IMR-90 (cell line): ENCODE measurements at regions not wholly inside any gene's neighbourhood (a gene's known extent, or its start where the extent isn't known, plus 50 kb on each side); places are given as distances from the start of the nearest gene placed in this dataset.

Experiments used
- ATAC-seq: fragments of 200-7000 bp; cut with Tn5 transposase; 2 replicates; pipeline ENCODE4 v1.9.1; 2020; ENCODE audit warnings: low read depth, mild to moderate bottlenecking, moderate library complexity
- BruUV-seq: library from RNA; stranded (reverse); fragments of 400-500 nt; replicated peaks from 2 replicates; lab custom pipeline; 2021; lab: Mats Ljungman, UMichigan
- CTCF ChIA-PET: fragments of 300-600 bp; formaldehyde crosslinking; extraction: SDS; loops from one replicate; lab custom pipeline; 2021; ENCODE audit warnings: antibody characterized with exemption; lab: Yijun Ruan, JAX
- POLR2A ChIA-PET: fragments of 300-600 bp; sonication (Branson Sonifier 250); formaldehyde crosslinking; loops from one replicate; lab custom pipeline; 2022; ENCODE audit warnings: antibody characterized with exemption; ENCODE audit not compliant: unreplicated experiment; lab: Charles Lee
- DNase-seq: peaks from one replicate; pipeline ENCODE4 v3.0.0; 2013
- H2AFZ ChIP-seq: replicated peaks from 2 replicates; pipeline ENCODE3; 2013; ENCODE audit warnings: low read length, mild to moderate bottlenecking; ENCODE audit not compliant: poor library complexity
- H2AK5ac ChIP-seq: 2 replicates; pipeline ENCODE4 v1.6.1; 2013; ENCODE audit warnings: low read depth, low read length, inconsistent platforms
- H2AK9ac ChIP-seq: replicated peaks from 2 replicates; pipeline ENCODE3; 2013; ENCODE audit warnings: mild to moderate bottlenecking, low read depth, low read length, moderate library complexity; ENCODE audit not compliant: poor library complexity
- H2BK120ac ChIP-seq: 2 replicates; pipeline ENCODE4 v1.6.1; 2013; ENCODE audit warnings: low read depth, low read length, inconsistent platforms
- H2BK15ac ChIP-seq: 3 replicates; pipeline ENCODE4 v1.6.1; 2013; ENCODE audit warnings: low read depth, low read length, inconsistent platforms
- H2BK20ac ChIP-seq: 2 replicates; pipeline ENCODE4 v1.6.1; 2013; ENCODE audit warnings: low read depth, mild to moderate bottlenecking, inconsistent platforms, low read length, moderate library complexity
- H2BK5ac ChIP-seq: 2 replicates; pipeline ENCODE4 v1.6.1; 2013; ENCODE audit warnings: mild to moderate bottlenecking, low read depth, low read length, inconsistent platforms; ENCODE audit not compliant: poor library complexity, severe bottlenecking
- H3K14ac ChIP-seq: replicated peaks from 2 replicates; pipeline ENCODE4 v1.6.1; 2013; ENCODE audit warnings: low read depth, low read length, inconsistent platforms
- H3K18ac ChIP-seq: 2 replicates; pipeline ENCODE4 v1.6.1; 2013; ENCODE audit warnings: low read depth, low read length, control low read depth
- H3K23ac ChIP-seq: 2 replicates; pipeline ENCODE4 v1.6.1; 2013; ENCODE audit warnings: low read depth, low read length, inconsistent platforms
- H3K27ac ChIP-seq: 2 replicates; pipeline ENCODE4 v1.5.1; 2013; ENCODE audit warnings: mild to moderate bottlenecking, control low read depth, low read length; ENCODE audit not compliant: insufficient read depth
- H3K27me3 ChIP-seq: 2 replicates; pipeline ENCODE4 v1.6.1; 2013; ENCODE audit warnings: low read length; ENCODE audit not compliant: control insufficient read depth, insufficient read depth
- H3K36me3 ChIP-seq: 2 replicates; pipeline ENCODE4 v1.6.1; 2013; ENCODE audit warnings: low read length, mixed read lengths; ENCODE audit not compliant: control insufficient read depth, insufficient read depth
- H3K4ac ChIP-seq: 2 replicates; pipeline ENCODE4 v1.6.1; 2013; ENCODE audit warnings: low read depth, low read length, inconsistent platforms
- H3K4me1 ChIP-seq: 2 replicates; pipeline ENCODE4 v1.6.1; 2013; ENCODE audit warnings: low read length, mixed read lengths; ENCODE audit not compliant: control insufficient read depth, insufficient read depth
- H3K4me2 ChIP-seq: 2 replicates; pipeline ENCODE4 v1.6.1; 2013; ENCODE audit warnings: low read depth, mild to moderate bottlenecking, control low read depth, low read length, moderate library complexity
- H3K4me3 ChIP-seq: 2 replicates; pipeline ENCODE4 v1.5.1; 2013; ENCODE audit warnings: low read depth, mild to moderate bottlenecking, control low read depth, low read length, moderate library complexity; ENCODE audit not compliant: insufficient read depth
- H3K56ac ChIP-seq: 2 replicates; pipeline ENCODE4 v1.6.1; 2013; ENCODE audit warnings: low read length, inconsistent platforms; ENCODE audit not compliant: insufficient read depth; ENCODE audit errors: extremely low read depth
- H3K79me1 ChIP-seq, 2 experiments: 2 replicates each; pipeline ENCODE4 v1.6.1; 2013; ENCODE audit warnings: low read length in 2 of 2, inconsistent platforms in 1 of 2, low read depth in 1 of 2
- H3K9ac ChIP-seq: 2 replicates; pipeline ENCODE4 v1.6.1; 2013; ENCODE audit warnings: low read depth, low read length, control low read depth
- H3K9me1 ChIP-seq: 2 replicates; pipeline ENCODE4 v1.6.1; 2013; ENCODE audit warnings: low read length, inconsistent platforms; ENCODE audit not compliant: insufficient read depth
- H3K9me3 ChIP-seq: 2 replicates; pipeline ENCODE4 v1.6.1; 2013; ENCODE audit warnings: low read length; ENCODE audit not compliant: control insufficient read depth, insufficient read depth
- H4K20me1 ChIP-seq: 2 replicates; pipeline ENCODE4 v1.6.1; 2013; ENCODE audit warnings: low read length, inconsistent platforms; ENCODE audit not compliant: insufficient read depth
- H4K5ac ChIP-seq: 2 replicates; pipeline ENCODE4 v1.6.1; 2013; ENCODE audit warnings: mild to moderate bottlenecking, low read depth, low read length, control low read depth
- H4K8ac ChIP-seq, 2 experiments: 2 replicates each; pipeline ENCODE4 v1.6.1; 2013; ENCODE audit warnings: low read depth in 2 of 2, low read length in 2 of 2, control low read depth in 1 of 2, inconsistent platforms in 1 of 2
- H4K91ac ChIP-seq: 2 replicates; pipeline ENCODE4 v1.6.1; 2013; ENCODE audit warnings: low read depth, low read length, inconsistent platforms; ENCODE audit not compliant: insufficient read depth
- BHLHE40 ChIP-seq: fragments of 150-350 bp; IDR thresholded peaks from 2 replicates; pipeline ENCODE4 v1.6.1; 2016; ENCODE audit warnings: mild to moderate bottlenecking, low read depth, low read length
- CEBPB ChIP-seq: IDR thresholded peaks from 2 replicates; pipeline ENCODE4 v1.6.1; 2012; ENCODE audit warnings: low read depth, low read length, improper control_type of control experiment
- CHD1 ChIP-seq: IDR thresholded peaks from 2 replicates; pipeline ENCODE4 v1.6.1; 2012; ENCODE audit warnings: low read depth, low read length, improper control_type of control experiment
- CTCF ChIP-seq: conservative IDR thresholded peaks from 2 replicates; pipeline ENCODE4 v1.5.1; 2012; ENCODE audit warnings: mild to moderate bottlenecking, low read depth, low read length, improper control_type of control experiment
- FOS ChIP-seq: fragments of 150-350 bp; IDR thresholded peaks from 2 replicates; pipeline ENCODE4 v1.6.1; 2016; ENCODE audit warnings: low read depth, low read length
- MAFK ChIP-seq: IDR thresholded peaks from 2 replicates; pipeline ENCODE4 v1.6.1; 2012; ENCODE audit warnings: low read depth, low read length, improper control_type of control experiment
- MAZ ChIP-seq: IDR thresholded peaks from 2 replicates; pipeline ENCODE4 v1.6.1; 2012; ENCODE audit warnings: low read depth, mild to moderate bottlenecking, low read length, improper control_type of control experiment, moderate library complexity, borderline replicate concordance
- MXI1 ChIP-seq: IDR thresholded peaks from 2 replicates; pipeline ENCODE4 v1.6.1; 2012; ENCODE audit warnings: low read depth, mild to moderate bottlenecking, low read length, moderate library complexity, borderline replicate concordance
- NFE2L2 ChIP-seq: fragments of 150-350 bp; IDR thresholded peaks from 2 replicates; pipeline ENCODE4 v1.6.1; 2016; ENCODE audit warnings: low read depth, mild to moderate bottlenecking, low read length
- POLR2A ChIP-seq: IDR thresholded peaks from 2 replicates; pipeline ENCODE4 v1.6.1; 2012; ENCODE audit warnings: mild to moderate bottlenecking, low read depth, low read length
- RAD21 ChIP-seq: IDR thresholded peaks from 2 replicates; pipeline ENCODE4 v1.6.1; 2012; ENCODE audit warnings: low read length, improper control_type of control experiment
- RCOR1 ChIP-seq: IDR thresholded peaks from 2 replicates; pipeline ENCODE4 v1.6.1; 2012; ENCODE audit warnings: mild to moderate bottlenecking, low read length, improper control_type of control experiment; ENCODE audit not compliant: insufficient replicate concordance
- RFX5 ChIP-seq: IDR thresholded peaks from 2 replicates; pipeline ENCODE4 v1.8.0; 2012; ENCODE audit warnings: low read depth, mild to moderate bottlenecking, low read length, moderate library complexity
- SMC3 ChIP-seq: fragments of 150-350 bp; IDR thresholded peaks from 2 replicates; pipeline ENCODE4 v1.6.1; 2016; ENCODE audit warnings: low read depth, mild to moderate bottlenecking, antibody characterized with exemption, low read length, moderate library complexity
- USF2 ChIP-seq: fragments of 150-350 bp; IDR thresholded peaks from 2 replicates; pipeline ENCODE4 v1.6.1; 2017; ENCODE audit warnings: mild to moderate bottlenecking, antibody characterized with exemption, low read length, low read depth
- WGBS, 2 experiments: methylation state at CpG; one replicate each; pipeline versions ENCODE4 v1.1.5 to v1.1.7; 2013; ENCODE audit warnings: missing lambda C conversion rate in 2 of 2; ENCODE audit not compliant: insufficient read length in 1 of 2; ENCODE audit errors: extremely low coverage in 2 of 2; 5-methylcytosine and 5-hydroxymethylcytosine counted together
- dilution Hi-C: fragments of 300-500 bp; cut with HindIII; formaldehyde crosslinking; loops from one replicate; pipeline ENCODE4 v1.14.3; 2018; ENCODE audit warnings: low sequenced_read_pairs; ENCODE audit not compliant: unreplicated experiment
- in situ Hi-C: fragments of 300-500 bp; cut with MboI; formaldehyde crosslinking; loops from 3 replicates; pipeline ENCODE4 v1.14.3; 2019; ENCODE audit warnings: low sequenced_read_pairs, inconsistent platforms, mixed read lengths
- intact Hi-C: fragments of 100-400 bp; cut with micrococcal nuclease; formaldehyde crosslinking; loops from 2 replicates; pipeline ENCODE4 v1.10.0; 2022
- TF ChIP-seq, protein P1 (sequence below): fragments of 150-350 bp; IDR thresholded peaks from 2 replicates; pipeline ENCODE4 v1.6.1; 2016; ENCODE audit warnings: low read depth, mild to moderate bottlenecking, low read length, moderate library complexity, borderline replicate concordance

DNA sequence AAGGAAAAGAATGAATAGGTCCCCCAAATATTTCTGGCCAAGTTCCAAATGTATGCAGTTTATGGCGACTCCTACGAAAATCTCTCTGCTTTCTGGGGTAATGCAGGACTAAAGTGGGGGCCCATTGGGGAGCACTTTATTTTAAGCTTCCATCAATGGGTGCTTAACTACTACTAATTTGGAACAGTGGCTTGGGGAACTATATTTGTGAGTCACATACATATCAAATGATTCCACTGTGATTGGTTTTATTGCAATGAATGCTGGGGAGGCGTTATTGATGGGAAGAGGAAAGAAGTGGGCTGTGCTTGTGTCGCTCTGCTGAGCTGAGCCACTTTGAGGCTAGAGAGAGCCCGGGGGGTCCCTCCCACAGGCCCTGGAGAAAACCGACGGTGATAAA lies 560.4 kb upstream of the SALL3 start:
- no peak overlapping the region for H2BK15ac ChIP-seq
- no peaks in the 10 kb centered on the region for H3K79me1 ChIP-seq
- peaks cover 30% of the 10 kb centered on the region for H3K9me3 ChIP-seq
- no peak overlapping the region for H3K56ac ChIP-seq
- dilution Hi-C loops (no loop called here), in situ Hi-C loops (no loop called here), intact Hi-C loops (no loop called here)
- no peak overlapping the region for H3K4me2 ChIP-seq
- H4K91ac ChIP-seq, result no peak overlapping the region
- no peak overlapping the region for H2AFZ ChIP-seq
- H2AK5ac ChIP-seq, result no peak overlapping the region
- no peak overlapping the region for H2BK5ac ChIP-seq
- H4K5ac ChIP-seq, result no peak overlapping the region
- WGBS, 2 experiments, result 80% methylated on average over 2 of the region's 7 CpGs; no CpG with 5 or more reads in 1 of the 2 experiments
- POLR2A ChIA-PET, result no interaction called here
- no peaks in the 10 kb centered on the region for H4K20me1 ChIP-seq
- H3K23ac ChIP-seq, result no peak overlapping the region
- H3K9me1 ChIP-seq, result no peaks in the 10 kb centered on the region
- H3K4me1 ChIP-seq, result no peaks in the 10 kb centered on the region
- no peak overlapping the region for H3K27ac ChIP-seq
- H3K27me3 ChIP-seq, result no peaks in the 10 kb centered on the region
- H4K8ac ChIP-seq, result no peak overlapping the region
- no TSS peak for BruUV-seq
- no peak overlapping the region for H2BK120ac ChIP-seq
- H3K4me3 ChIP-seq, result no peak overlapping the region
- H3K14ac ChIP-seq, result no peak overlapping the region
- H2AK9ac ChIP-seq, result no peak overlapping the region
- no peak overlapping the region for H2BK20ac ChIP-seq
- H3K4ac ChIP-seq, result no peak overlapping the region
- DNase-seq, result no peak
- no peak for ATAC-seq
- CTCF ChIA-PET, result no interaction called here
- H3K18ac ChIP-seq, result no peak overlapping the region
- TF ChIP-seq, protein P1, sequence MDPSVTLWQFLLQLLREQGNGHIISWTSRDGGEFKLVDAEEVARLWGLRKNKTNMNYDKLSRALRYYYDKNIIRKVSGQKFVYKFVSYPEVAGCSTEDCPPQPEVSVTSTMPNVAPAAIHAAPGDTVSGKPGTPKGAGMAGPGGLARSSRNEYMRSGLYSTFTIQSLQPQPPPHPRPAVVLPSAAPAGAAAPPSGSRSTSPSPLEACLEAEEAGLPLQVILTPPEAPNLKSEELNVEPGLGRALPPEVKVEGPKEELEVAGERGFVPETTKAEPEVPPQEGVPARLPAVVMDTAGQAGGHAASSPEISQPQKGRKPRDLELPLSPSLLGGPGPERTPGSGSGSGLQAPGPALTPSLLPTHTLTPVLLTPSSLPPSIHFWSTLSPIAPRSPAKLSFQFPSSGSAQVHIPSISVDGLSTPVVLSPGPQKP, result no peak
- no peak for TF ChIP-seq NFE2L2
- no peak for TF ChIP-seq RAD21
- no peak for TF ChIP-seq CTCF
- TF ChIP-seq FOS, result no peak
- TF ChIP-seq CEBPB, result no peak
- TF ChIP-seq RFX5, result no peak
- no peak for TF ChIP-seq USF2
- no peak for TF ChIP-seq CHD1
- no peak for TF ChIP-seq MAFK
- TF ChIP-seq RCOR1, result no peak
- TF ChIP-seq POLR2A, result no peak
- no peak for TF ChIP-seq BHLHE40
- no peak for TF ChIP-seq SMC3
- TF ChIP-seq MXI1, result no peak
- TF ChIP-seq MAZ, result no peak
- no peaks in the 10 kb centered on the region for H3K36me3 ChIP-seq
- H3K9ac ChIP-seq, result no peak overlapping the region
